Panc1 (cell line): ENCODE measurements at regions not wholly inside any gene's neighbourhood (a gene's known extent, or its start where the extent isn't known, plus 50 kb on each side); places are given as distances from the start of the nearest gene placed in this dataset.

Experiments
- ATAC-seq: fragments of 200-7000 bp; cut with Tn5 transposase; 2 replicates; pipeline ENCODE4 v1.9.1; 2020; ENCODE audit warnings: mild to moderate bottlenecking, moderate library complexity
- BruUV-seq: library from RNA; stranded (reverse); fragments of 400-500 nt; replicated peaks from 2 replicates; lab custom pipeline; 2021; lab: Mats Ljungman, UMichigan
- CTCF ChIA-PET: fragments of 300-600 bp; sonication (Branson Sonifier 250); formaldehyde crosslinking; loops from one replicate; lab custom pipeline; 2022; ENCODE audit warnings: antibody characterized with exemption; lab: Charles Lee
- POLR2A ChIA-PET: fragments of 300-600 bp; sonication (Branson Sonifier 250); formaldehyde crosslinking; loops from one replicate; lab custom pipeline; 2022; ENCODE audit warnings: antibody characterized with exemption; lab: Charles Lee
- DNase-seq: peaks from one replicate; pipeline ENCODE4 v3.0.0-alpha.2; 2010; ENCODE audit warnings: low read depth, low spot score
- H3K27ac ChIP-seq: 2 replicates; pipeline ENCODE4 v1.5.1; 2011; ENCODE audit warnings: mild to moderate bottlenecking, low read length, inconsistent platforms
- H3K27me3 ChIP-seq: fragments of 200-500 bp; sonication (Bioruptor generic); 2 replicates; pipeline ENCODE4 v1.6.0; 2014; ENCODE audit warnings: low read length, inconsistent platforms; ENCODE audit not compliant: control insufficient read depth, insufficient read depth
- H3K36me3 ChIP-seq: fragments of 200-500 bp; sonication (Bioruptor generic); 2 replicates; pipeline ENCODE4 v1.5.1; 2014; ENCODE audit warnings: inconsistent platforms, mild to moderate bottlenecking, low read length, moderate library complexity; ENCODE audit not compliant: control insufficient read depth, insufficient read depth
- H3K4me1 ChIP-seq: 2 replicates; pipeline ENCODE4 v1.5.1; 2011; ENCODE audit warnings: inconsistent platforms, mild to moderate bottlenecking, low read length, moderate library complexity; ENCODE audit not compliant: control insufficient read depth, insufficient read depth
- H3K4me3 ChIP-seq, 2 experiments: 2 replicates each; pipeline ENCODE4 v1.5.1; 2011 to 2012; ENCODE audit warnings: low read depth in 2 of 2, low read length in 2 of 2, mild to moderate bottlenecking in 2 of 2, inconsistent platforms in 1 of 2, moderate library complexity in 1 of 2
- H3K9me3 ChIP-seq: fragments of 200-500 bp; sonication (Bioruptor generic); 2 replicates; pipeline ENCODE4 v1.5.1; 2014; ENCODE audit warnings: low read depth, mild to moderate bottlenecking, inconsistent platforms, low read length, moderate library complexity; ENCODE audit not compliant: control insufficient read depth, insufficient read depth
- POLR2AphosphoS5 ChIP-seq: IDR thresholded peaks from 2 replicates; pipeline ENCODE4 v1.6.1; 2012; ENCODE audit warnings: mild to moderate bottlenecking, low read depth, low read length, moderate library complexity
- SIN3A ChIP-seq: IDR thresholded peaks from 2 replicates; pipeline ENCODE4 v1.6.1; 2012; ENCODE audit warnings: low read depth, mild to moderate bottlenecking, low read length, moderate library complexity, borderline replicate concordance; ENCODE audit not compliant: insufficient read depth
- TCF7L2 ChIP-seq: IDR thresholded peaks from 2 replicates; pipeline ENCODE4 v1.6.1; 2011; ENCODE audit warnings: mild to moderate bottlenecking, low read depth, low read length, inconsistent platforms
- in situ Hi-C: cut with HindIII; loops from 2 replicates; pipeline ENCODE4 v1.10.0; 2016; ENCODE audit warnings: low sequenced_read_pairs, low pct_unique_long_range_greater_than_20kb
- intact Hi-C: fragments of 100-400 bp; cut with micrococcal nuclease; formaldehyde crosslinking; loops from one replicate; pipeline ENCODE4 v1.10.0; 2022; ENCODE audit not compliant: unreplicated experiment
- TF ChIP-seq, protein P1 (sequence below), 2 experiments: IDR thresholded peaks; 2 replicates each; pipeline ENCODE4 v1.6.1; 2011 to 2012; ENCODE audit warnings: low read depth in 2 of 2, control low read depth in 1 of 2, low read length in 1 of 2, mild to moderate bottlenecking in 1 of 2, moderate library complexity in 1 of 2; ENCODE audit not compliant: insufficient read depth in 1 of 2
- TF ChIP-seq, protein P2 (sequence below): fragments of 450-650 bp; IDR thresholded peaks from 2 replicates; pipeline ENCODE4 v1.5.1; 2017; ENCODE audit warnings: mild to moderate bottlenecking

DNA sequence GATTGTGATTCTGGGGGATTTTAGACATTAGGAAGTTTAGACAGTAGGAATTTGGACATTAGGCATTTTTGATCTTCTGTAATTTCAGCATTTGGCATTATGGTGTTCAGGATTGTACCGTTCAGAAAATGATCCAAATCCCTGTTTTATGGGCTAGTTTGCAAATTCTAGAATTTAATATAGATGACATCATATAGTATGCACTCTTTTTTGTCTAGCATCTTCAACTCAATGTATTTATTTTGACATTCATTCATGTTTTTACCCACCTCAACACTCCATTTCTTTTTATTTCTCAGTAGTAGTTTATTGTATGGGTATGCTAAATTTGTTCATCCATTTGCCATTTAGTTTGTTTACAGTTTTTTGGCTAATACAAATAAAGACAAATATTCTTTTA lies 105.3 kb upstream of the ZPLD1 start:
- no TSS peak for BruUV-seq
- DNase-seq = no peak
- no peaks in the 10 kb centered on the region for H3K4me1 ChIP-seq
- in situ Hi-C loops = no loop called here
- CTCF ChIA-PET = no interaction called here
- H3K27ac ChIP-seq = no peak overlapping the region
- POLR2A ChIA-PET = no interaction called here
- no peak overlapping the region for H3K4me3 ChIP-seq
- no peak for ATAC-seq
- no peaks in the 10 kb centered on the region for H3K9me3 ChIP-seq
- H3K36me3 ChIP-seq = no peaks in the 10 kb centered on the region; the same call in 1 of the 2 replicates
- H3K27me3 ChIP-seq = no peaks in the 10 kb centered on the region
- intact Hi-C loops = no loop called here
- TF ChIP-seq SIN3A (no peak), POLR2AphosphoS5 (no peak), TCF7L2 (no peak)
- TF ChIP-seq, protein P1, sequence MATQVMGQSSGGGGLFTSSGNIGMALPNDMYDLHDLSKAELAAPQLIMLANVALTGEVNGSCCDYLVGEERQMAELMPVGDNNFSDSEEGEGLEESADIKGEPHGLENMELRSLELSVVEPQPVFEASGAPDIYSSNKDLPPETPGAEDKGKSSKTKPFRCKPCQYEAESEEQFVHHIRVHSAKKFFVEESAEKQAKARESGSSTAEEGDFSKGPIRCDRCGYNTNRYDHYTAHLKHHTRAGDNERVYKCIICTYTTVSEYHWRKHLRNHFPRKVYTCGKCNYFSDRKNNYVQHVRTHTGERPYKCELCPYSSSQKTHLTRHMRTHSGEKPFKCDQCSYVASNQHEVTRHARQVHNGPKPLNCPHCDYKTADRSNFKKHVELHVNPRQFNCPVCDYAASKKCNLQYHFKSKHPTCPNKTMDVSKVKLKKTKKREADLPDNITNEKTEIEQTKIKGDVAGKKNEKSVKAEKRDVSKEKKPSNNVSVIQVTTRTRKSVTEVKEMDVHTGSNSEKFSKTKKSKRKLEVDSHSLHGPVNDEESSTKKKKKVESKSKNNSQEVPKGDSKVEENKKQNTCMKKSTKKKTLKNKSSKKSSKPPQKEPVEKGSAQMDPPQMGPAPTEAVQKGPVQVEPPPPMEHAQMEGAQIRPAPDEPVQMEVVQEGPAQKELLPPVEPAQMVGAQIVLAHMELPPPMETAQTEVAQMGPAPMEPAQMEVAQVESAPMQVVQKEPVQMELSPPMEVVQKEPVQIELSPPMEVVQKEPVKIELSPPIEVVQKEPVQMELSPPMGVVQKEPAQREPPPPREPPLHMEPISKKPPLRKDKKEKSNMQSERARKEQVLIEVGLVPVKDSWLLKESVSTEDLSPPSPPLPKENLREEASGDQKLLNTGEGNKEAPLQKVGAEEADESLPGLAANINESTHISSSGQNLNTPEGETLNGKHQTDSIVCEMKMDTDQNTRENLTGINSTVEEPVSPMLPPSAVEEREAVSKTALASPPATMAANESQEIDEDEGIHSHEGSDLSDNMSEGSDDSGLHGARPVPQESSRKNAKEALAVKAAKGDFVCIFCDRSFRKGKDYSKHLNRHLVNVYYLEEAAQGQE (IDR thresholded peaks at IDR 0.05; ENCODE audit: insufficient read depth in 1 of 2, low read depth in 2 of 2, low read length in 1 of 2) = no peak
- TF ChIP-seq, protein P2, sequence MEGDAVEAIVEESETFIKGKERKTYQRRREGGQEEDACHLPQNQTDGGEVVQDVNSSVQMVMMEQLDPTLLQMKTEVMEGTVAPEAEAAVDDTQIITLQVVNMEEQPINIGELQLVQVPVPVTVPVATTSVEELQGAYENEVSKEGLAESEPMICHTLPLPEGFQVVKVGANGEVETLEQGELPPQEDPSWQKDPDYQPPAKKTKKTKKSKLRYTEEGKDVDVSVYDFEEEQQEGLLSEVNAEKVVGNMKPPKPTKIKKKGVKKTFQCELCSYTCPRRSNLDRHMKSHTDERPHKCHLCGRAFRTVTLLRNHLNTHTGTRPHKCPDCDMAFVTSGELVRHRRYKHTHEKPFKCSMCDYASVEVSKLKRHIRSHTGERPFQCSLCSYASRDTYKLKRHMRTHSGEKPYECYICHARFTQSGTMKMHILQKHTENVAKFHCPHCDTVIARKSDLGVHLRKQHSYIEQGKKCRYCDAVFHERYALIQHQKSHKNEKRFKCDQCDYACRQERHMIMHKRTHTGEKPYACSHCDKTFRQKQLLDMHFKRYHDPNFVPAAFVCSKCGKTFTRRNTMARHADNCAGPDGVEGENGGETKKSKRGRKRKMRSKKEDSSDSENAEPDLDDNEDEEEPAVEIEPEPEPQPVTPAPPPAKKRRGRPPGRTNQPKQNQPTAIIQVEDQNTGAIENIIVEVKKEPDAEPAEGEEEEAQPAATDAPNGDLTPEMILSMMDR = no peak

DNA sequence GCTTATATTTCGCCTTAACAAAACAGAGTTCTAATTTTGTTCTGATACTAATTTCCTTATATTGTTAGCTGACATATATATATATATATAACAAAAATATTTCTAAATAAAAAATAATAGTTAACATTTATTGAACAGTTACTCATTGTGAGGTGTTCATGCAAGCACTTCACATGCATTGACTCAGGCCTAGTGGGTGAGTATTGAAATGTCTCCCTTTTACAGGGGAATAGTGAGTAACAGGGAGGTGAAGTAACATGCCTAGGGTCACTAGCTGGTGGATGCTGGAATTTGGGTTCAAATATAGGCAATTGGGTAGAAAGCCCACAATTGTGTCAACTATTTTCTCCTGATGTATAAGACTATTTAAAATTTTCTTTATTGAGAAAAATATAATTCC lies 102.6 kb upstream of the ZPLD1 start:
- DNase-seq (no peak), ATAC-seq (no peak)
- Histone ChIP-seq H3K27ac (no peak overlapping the region), H3K9me3 (no peaks in the 10 kb centered on the region), H3K27me3 (no peaks in the 10 kb centered on the region), H3K4me3 (no peak overlapping the region), H3K36me3 (no peaks in the 10 kb centered on the region; the same call in 1 of the 2 replicates), H3K4me1 (no peaks in the 10 kb centered on the region)
- intact Hi-C loops (no loop called here), in situ Hi-C loops (no loop called here)
- no TSS peak for BruUV-seq
- POLR2A ChIA-PET = interaction anchor here (0.5 kb wide), 1 partner anchor 1475 kb away, joined by 9 read pairs; no protein-coding TSS in a partner anchor
- TF ChIP-seq TCF7L2 (no peak), SIN3A (no peak), POLR2AphosphoS5 (no peak)
- TF ChIP-seq, protein P2 = no peak
- TF ChIP-seq, protein P1 (IDR thresholded peaks at IDR 0.05; ENCODE audit: insufficient read depth in 1 of 2, low read depth in 2 of 2, low read length in 1 of 2) = no peak
- CTCF ChIA-PET = no interaction called here
